ENCODE measurements at regions not wholly inside any gene's neighbourhood (a gene's known extent, or its start where the extent isn't known, plus 50 kb on each side); places are given as distances from the start of the nearest gene placed in this dataset.
"Not testable (repeated sequence)": the region's sequence is repeated elsewhere in the genome, so short reads cannot be mapped to it uniquely, and the experiment has no call there.

- CTCF ChIA-PET: interaction anchor here (0.8 kb wide), 2 partner anchors 8 to 342 kb away, joined by 3 to 6 read pairs; no protein-coding TSS in a partner anchor
- DNase-seq (ENCODE audit: low read depth, low spot score); H3K4me3 ChIP-seq (ENCODE audit: low read depth, low read length); POLR2A ChIA-PET: not testable (repeated sequence)
Observed at GRCh38 chr9:113740508-113741500, 135.3 kb upstream of the ZNF618 start.

DNA sequence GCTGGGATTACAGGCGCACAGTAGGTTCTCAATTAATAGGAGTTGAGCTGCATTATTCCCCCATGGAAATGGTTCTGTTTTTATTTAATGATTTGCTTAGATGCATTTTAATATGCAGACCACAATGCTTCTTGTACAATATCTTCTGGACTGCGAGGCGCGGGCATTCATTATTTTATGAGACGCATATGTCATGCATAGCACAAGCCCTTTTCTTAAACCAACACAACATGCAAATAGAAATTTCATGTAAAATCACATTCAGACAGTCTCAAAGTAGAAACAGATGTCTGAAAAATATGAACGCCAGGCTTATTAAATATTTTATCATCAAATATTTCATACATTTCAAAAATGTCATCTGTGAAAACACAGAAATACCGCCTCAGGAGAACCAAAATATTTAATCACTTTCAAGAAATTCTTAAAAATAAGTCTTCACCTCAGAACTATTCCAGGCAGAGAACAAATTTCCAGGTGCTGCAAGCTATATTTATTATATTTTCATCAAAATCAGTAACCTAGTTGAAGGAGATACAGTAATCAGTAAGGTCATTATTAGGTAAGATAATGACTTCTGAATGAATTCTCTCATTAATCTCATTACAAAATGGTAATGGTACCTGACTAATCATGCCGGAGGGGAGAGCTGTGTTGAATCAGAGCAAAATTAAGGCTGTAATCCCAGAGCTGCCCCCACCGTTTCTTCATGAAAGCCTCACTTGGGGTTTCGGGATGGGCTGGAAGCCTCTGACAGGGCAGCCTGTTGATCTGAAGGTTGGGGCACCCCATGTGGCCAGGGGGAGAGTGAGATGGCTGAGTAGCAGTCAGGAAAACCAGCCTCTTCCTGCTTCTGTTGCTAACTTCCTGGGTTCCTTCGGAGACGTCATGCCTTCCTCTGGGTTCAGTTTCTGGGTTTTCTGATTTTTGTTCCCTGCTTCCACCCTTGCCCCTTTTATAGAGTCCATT is 133.9 kb upstream of the ZNF618 start:
- CTCF ChIA-PET: interaction anchor here (0.8 kb wide), 1 partner anchor 340 kb away, joined by 3 read pairs; no protein-coding TSS in a partner anchor
- no peak for DNase-seq (ENCODE audit: low read depth, low spot score)
- POLR2A ChIA-PET: no interaction called here
- TF ChIP-seq, protein P1, sequence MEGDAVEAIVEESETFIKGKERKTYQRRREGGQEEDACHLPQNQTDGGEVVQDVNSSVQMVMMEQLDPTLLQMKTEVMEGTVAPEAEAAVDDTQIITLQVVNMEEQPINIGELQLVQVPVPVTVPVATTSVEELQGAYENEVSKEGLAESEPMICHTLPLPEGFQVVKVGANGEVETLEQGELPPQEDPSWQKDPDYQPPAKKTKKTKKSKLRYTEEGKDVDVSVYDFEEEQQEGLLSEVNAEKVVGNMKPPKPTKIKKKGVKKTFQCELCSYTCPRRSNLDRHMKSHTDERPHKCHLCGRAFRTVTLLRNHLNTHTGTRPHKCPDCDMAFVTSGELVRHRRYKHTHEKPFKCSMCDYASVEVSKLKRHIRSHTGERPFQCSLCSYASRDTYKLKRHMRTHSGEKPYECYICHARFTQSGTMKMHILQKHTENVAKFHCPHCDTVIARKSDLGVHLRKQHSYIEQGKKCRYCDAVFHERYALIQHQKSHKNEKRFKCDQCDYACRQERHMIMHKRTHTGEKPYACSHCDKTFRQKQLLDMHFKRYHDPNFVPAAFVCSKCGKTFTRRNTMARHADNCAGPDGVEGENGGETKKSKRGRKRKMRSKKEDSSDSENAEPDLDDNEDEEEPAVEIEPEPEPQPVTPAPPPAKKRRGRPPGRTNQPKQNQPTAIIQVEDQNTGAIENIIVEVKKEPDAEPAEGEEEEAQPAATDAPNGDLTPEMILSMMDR (IDR thresholded peaks at IDR 0.05; ENCODE audit: insufficient read depth, low read length, missing control alignments): no peak
- H3K4me3 ChIP-seq (ENCODE audit: low read depth, low read length): no peak overlapping the region

DNA sequence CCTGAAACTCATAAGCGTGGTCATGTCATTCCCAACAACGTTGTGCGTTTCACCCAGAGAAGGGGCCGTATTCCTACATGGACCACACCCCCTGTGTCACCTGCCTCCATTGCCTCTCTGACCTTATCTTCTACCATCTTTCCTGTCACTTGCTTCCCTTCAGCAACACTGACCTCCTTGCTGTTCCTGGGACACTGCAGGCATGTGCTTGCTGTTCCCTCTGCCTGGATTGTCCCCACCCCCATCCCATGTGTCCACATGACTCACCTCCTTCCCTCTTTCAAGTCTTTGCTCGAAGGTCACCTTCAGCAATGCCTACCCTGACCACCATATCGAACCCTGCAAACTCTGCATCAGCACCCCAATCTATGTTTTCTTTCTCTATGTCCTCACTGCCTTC is 133.2 kb upstream of the ZNF618 start:
- no peak overlapping the region for H3K4me3 ChIP-seq (ENCODE audit: low read depth, low read length)
- TF ChIP-seq, protein P1 (IDR thresholded peaks at IDR 0.05; ENCODE audit: insufficient read depth, low read length, missing control alignments): no peak
- ChIA-PET CTCF (no interaction called here), POLR2A (no interaction called here)
- no peak for DNase-seq (ENCODE audit: low read depth, low spot score)

DNA sequence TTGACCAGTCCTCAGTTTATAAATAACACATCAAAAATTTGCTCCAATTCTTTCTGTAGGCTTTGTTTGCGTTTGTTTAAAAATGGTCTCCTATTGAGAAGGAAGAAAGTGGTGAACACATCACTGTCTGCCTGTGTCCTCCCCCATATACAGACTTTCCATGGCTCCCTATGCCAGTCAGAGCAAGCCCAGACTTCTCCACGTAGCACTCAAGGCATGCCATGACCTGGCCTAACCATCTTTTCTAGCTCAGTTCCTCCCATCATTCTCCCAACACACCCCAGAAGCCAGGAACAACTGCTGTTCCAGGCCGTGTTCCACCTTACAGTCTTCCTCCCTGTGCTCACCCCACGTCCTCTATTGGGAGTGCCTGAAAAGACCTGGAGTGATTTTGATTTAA is 129.6 kb upstream of the ZNF618 start:
- ChIA-PET POLR2A (no interaction called here), CTCF (interaction anchor here (1.2 kb wide), 1 partner anchor 12 kb away, joined by 4 read pairs; no protein-coding TSS in a partner anchor)
- no peak for DNase-seq (ENCODE audit: low read depth, low spot score)
- H3K4me3 ChIP-seq (ENCODE audit: low read depth, low read length): no peak overlapping the region
- TF ChIP-seq, protein P1 (IDR thresholded peaks at IDR 0.05; ENCODE audit: insufficient read depth, low read length, missing control alignments): no peak

GRCh38 chr9:113748135-113748534 is 128.0 kb upstream of the ZNF618 start:
- no peak overlapping the region for H3K4me3 ChIP-seq (ENCODE audit: low read depth, low read length)
- ChIA-PET CTCF (interaction anchor here (1.8 kb wide), 1 partner anchor 61 kb away, joined by 5 read pairs; no protein-coding TSS in a partner anchor), POLR2A (no interaction called here)
- DNase-seq (ENCODE audit: low read depth, low spot score): no peak
- TF ChIP-seq, protein P1 (IDR thresholded peaks at IDR 0.05; ENCODE audit: insufficient read depth, low read length, missing control alignments): no peak

DNA sequence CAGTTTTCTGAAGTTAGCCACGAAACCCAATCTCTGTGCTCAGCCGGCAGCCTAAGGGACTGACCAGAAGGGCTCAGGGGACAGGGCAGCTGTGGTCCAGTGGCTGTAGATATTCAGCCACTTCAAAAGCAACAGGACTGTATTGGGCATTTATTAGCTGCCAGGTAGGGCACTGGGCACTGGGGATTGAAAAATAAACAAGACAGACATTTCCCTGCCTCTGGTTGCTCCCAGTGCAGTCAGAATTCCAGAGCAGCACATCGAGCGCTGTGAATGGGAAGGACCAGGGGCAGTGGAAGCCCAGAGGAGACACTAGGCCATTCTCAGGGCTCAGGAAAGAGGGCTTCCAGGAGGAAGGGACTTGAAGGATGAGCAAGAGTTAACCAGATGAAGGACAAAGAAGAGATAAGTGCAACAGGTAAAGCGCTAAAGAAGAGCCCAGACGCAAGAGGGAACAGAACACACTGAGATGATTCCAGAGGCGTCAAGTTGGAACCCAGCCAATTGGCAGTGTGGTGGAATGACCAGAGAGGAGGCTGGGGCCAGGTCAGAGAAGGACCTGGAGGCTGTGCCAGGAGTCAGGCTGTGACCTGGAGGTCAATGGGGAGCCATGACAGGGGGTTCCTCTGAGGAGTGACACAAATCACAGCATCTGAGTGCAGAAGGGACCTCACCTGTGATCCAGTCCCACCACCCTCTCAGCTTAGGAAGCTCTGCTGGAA is 122.5 kb upstream of the ZNF618 start:
- DNase-seq (ENCODE audit: low read depth, low spot score): no peak
- no peak overlapping the region for H3K4me3 ChIP-seq (ENCODE audit: low read depth, low read length)
- ChIA-PET POLR2A (no interaction called here), CTCF (interaction anchor here (1.3 to 3.4 kb wide), 3 partner anchors 16 to 354 kb away, joined by 3 to 9 read pairs (median 8); no protein-coding TSS in a partner anchor)
- TF ChIP-seq, protein P1 (IDR thresholded peaks at IDR 0.05; ENCODE audit: insufficient read depth, low read length, missing control alignments): no peak

Data from AG04449 (cell line).